ENCODE measurements at regions not wholly inside any gene's neighbourhood (a gene's known extent, or its start where the extent isn't known, plus 50 kb on each side); places are given as distances from the start of the nearest gene placed in this dataset.
A peak's percentile ranks its signal among the peaks of the same experiment; 100 is the strongest.
"Not testable (repeated sequence)": the region's sequence is repeated elsewhere in the genome, so short reads cannot be mapped to it uniquely, and the experiment has no call there.

DNA sequence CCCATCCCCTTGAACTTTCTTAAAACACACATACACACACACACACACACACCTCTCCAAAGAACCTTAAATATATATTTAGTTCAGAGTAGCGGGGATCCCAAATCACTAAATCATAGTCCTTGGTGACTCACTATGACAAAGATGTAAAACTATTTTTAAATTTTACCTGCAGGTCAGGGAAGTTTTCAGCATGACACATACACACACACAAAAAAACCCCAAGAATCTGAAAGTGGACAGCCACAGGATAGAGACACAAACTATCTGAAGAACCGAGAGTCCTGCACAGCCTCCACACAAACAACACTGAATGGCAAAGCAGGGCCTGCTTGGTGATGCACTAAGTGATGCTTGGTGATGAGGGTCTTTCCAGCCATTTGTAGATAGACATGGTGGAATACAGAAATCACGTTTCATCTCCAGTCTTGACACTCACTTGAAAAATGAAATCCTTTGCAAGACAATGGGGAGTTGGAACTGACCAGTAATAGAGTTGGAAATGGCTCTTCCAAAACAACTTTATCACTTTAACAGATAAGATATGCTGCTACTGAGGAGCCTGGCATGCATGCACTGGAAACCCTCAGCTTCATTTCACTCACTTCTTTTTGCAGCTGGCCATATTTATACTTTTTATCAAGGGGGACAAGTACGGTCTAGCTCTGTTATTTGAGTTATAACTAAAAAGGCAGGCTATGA lies 307.3 kb downstream of the RAPGEF2 start:
- no peak for DNase-seq

DNA sequence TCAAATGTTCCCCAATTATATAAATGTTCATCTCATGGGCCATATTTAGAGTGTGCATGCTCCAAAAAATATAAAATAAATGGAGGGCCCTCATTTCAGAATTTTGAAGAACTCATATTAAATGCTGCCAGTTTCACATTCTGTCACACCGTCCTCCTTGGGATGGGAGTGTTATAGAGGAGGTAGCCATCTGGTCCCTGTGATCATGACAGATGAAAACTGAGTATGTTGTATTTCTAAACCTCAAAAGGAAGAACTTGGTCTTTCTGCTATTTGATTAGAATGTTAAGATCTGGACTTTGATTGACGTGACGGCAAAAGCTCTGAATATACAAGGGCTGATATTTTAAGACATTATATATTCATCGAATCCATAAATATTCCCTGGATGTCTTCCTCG lies 308.0 kb downstream of the RAPGEF2 start:
- DNase-seq: no peak

DNA sequence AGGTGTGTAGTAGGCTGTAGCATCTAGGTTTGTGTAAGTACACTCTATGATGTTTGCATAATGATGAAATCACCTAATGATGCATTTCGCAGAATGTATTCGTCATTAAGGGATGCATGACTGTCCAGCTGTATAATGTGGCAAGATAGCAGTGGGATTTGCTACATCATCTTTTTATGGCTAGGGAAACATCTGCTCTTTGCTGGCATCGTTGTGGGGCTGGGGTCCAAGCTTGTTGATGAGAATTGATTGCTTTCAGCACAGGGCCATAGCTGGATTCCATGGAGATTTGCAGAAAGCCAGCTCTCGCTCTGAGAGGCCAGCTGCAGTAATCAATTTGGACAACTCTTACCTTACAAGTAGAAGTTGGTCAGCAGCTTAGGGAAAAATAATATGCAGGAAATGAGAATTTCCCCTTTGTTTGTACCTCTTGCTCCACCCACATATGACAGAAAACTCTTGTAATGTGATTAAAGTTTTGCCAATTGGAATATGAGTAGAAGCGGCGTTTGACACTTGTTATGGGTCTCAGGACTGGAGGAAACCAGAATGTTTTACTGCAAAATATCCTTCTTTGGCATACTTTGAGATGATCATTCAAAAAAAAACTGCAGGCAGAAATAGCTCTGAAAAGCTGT lies 310.5 kb downstream of the RAPGEF2 start:
- DNase-seq: no peak

DNA sequence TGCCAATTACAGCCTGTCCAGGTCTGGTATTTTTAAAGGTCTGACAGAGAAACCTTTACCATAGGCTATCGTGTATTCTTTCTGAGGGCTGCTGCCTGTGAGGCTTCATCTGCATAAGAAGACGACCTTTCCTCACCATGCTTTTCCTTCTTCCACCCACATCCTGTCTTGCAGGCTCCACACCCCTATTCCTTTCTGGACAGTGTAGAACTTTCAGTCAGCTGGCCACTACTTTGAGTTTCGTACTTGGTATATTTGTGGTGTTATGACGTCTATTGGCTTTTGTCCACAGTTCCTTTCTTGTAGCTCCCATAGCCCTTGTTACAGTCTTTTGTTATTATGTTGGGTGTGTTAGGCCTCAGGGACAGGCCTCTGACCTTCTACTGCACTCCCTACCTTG lies 311.4 kb downstream of the RAPGEF2 start:
- no peak for DNase-seq

DNA sequence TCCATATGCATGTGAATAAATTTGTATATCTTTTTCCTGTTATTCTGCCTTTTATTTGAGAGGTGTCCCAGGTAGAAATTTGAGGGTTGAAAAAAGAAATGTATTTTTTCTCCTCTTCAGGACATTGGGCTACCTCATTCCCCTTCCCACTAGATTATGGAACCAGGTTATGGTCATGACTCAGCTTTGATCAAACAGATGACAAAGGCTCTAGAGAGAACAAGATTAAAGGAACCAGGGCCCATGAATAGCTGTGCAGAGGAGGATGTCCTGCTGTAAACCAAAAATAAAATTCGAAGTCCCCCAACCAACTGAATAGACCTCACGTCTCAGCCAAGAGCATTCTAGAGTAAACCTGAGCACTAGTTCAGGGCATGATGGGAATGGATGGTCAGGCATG lies 313.2 kb downstream of the RAPGEF2 start:
- no peak for DNase-seq

DNA sequence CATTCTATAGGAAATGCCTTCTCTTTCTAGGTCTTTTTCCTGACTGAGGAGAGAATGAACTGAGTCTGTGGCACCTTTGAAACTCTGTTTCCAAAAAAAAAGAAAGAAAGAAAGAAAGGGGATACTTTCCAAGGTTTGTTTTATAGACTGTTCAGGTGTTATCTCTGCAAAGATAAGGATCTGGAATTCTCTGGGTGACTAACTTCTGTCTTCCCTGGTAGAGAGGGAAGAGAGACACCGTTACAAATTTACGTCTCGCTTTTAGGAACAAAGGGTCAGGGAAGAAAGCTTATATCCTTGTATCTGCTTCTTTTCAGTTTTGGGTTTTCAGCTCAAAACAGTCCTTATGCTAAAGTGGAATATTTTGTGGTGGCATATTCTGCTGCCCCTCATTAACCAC lies 314.1 kb downstream of the RAPGEF2 start:
- DNase-seq: no peak

DNA sequence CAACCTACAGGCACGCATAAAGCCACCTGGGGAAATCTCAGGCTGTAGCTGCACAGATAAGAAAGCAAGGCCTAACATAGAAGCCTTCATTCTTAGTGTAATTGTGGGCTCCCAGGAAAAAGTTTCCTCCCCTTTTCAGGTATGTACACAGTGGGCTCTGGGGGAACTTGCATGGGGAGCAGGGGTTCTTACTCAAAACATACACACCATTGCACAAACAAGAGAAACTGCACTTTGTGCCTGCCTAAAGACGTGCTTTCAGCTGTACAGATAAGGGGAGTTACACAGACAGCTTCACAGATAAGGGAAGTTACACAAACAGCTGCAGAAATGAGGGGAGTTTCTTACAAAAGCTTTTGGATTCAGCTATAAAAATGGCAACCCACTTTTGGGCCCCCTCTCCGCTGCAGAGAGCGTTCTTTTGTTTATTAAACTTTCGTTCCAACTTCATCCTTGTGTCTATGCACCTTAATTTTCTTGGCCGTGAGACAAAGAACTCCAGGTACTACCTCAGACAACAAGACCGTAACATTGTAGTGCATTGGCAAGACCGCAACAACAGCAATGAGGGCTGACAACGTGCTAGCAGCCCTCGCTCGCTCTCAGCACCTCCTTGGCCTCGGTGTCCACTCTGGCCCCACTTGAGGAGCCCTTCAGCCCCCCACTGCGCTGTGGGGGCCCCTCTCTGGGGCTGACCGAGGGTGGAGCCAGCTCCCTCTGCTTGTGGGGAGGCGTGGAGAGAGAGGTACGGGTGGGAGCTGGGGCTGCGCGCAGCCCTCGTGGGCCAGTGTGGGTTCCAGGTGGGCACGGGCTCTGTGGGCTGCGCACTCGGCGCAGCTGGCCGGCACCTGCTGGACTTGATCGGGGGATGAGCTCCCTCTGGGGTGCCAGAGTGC lies 317.5 kb downstream of the RAPGEF2 start:
- no peak for DNase-seq

DNA sequence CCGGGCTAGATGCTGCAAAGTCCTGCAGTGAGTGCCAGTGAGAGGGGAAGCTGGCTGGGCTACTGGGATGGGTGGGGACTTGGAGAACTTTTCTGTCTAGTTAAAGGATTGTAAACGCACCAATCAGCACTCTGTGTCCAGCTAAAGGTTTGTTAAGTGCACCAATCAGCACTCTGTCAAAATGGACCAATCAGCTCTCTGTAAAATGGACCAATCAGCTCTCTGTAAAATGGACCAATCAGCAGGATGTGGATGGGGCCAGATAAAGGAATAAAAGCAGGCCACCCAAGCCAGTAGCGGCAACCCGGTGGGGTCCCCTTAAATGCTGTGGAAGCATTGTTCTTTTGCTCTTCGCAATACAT lies 318.2 kb downstream of the RAPGEF2 start:
- not testable (repeated sequence) for DNase-seq

DNA sequence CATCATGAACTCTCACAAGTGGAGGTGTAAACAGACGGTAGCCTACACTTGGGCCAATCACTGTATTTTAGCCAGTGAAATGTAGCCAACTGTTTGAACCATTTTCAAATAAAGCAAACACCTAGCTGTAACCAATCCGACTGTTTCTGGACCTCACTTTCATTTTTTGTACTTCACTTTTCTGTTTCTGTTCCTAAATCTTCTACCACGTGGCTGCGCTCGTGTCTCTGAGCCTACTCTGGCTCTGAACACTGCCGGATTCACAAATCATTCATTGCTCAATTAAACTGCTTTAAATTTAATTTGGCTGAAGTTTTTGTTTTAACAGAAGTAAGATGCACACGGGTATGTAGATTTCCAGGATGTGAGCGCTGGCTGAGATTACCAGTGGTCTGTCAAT lies 319.1 kb downstream of the RAPGEF2 start:
- DNase-seq: no peak

DNA sequence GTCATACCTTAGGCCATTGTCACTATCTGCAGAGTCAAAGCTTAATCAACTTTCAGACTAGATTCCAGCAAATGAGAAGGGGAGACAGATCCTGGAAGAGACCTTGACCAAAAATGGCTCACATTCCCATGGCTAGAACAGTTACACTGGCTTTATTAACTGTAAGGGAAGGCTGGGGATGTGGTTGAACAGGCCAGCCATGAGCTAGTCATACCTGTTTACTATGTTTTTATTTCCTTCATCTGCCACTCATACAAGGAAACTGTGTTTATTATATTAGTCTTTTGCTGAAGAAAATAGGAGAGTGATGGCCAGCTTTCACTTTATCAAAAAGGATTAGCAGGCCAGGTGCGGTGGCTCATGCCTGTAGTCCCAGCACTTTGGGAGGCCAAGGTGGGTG lies 319.7 kb downstream of the RAPGEF2 start:
- DNase-seq: no peak

DNA sequence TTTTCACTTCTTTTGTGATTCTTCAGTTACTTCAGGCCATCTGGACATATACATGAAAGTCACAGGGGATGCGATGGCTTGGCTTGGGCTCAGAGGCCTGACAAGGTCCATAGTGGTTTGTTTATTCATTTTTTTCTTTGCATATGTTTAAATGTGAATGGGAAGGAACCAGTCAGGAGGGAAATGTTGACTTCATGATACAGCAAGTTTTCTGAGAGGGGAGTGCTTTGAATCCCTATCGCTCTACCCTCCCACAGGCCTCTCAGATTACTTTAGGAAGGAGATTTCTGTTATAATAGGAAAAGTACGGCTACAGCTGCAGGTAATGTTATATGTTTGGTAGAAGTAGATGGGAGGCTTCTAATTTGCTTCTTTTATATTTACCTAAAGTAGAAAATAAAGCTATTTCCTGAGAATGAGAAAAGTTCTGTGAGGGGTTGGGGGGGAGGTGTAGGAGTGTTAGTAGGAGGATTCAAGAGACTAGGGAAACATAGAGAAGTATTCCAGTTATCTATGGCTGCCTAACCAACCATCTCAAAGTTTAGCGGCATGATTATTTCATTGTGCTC lies 322.9 kb downstream of the RAPGEF2 start:
- no peak for DNase-seq

DNA sequence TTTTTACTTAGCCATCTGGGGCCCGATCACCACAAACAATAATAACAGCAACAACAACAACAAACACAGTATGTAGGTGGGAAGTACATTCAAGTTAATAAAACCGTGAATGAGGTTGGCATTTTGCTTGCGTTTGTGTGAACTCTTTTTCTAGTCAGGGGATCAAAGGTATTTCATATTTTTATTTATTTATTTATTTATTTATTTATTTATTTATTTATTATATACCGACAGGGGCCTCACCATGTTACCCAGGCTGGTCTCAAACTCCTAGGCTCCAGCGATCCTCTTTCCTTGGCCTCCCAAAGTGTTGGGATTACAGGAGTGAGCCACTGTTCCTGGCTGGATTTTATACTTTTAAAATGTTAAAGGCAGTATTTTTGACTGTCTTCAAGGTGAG lies 325.4 kb downstream of the RAPGEF2 start:
- DNase-seq: no peak

DNA sequence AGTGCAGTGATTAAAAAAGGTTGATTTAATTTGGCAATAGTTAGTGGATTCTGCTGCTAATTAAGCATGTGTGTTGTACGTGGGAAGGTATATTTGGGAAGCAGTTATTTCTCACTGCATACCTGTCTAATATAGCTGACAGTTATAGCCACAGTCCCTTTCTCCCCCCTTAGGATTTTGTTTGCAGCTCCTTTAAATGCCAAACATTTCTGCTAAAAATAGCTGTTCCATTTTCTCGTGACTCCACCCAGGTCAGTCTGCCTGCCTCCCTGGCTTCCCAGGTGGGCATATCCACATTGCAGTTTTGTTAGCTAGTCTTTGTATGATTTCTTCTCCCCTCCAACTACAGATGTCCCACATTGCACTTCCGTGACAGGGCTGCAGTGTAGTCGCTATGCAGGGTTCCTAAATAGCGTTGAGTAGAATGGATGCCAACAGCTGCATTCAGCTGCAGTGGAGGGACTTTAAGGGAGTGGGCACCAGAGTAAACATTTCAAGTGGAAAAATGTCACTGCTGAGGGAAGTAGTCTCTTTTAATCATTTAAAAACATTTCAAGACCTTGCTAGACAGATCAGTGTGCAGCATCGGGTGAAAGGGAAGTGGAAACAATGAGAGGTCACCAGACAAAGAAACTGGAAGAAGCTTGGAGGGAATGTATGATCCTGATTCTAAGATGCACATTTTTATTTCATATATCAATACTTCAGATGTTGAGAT lies 326.3 kb downstream of the RAPGEF2 start:
- no peak for DNase-seq

DNA sequence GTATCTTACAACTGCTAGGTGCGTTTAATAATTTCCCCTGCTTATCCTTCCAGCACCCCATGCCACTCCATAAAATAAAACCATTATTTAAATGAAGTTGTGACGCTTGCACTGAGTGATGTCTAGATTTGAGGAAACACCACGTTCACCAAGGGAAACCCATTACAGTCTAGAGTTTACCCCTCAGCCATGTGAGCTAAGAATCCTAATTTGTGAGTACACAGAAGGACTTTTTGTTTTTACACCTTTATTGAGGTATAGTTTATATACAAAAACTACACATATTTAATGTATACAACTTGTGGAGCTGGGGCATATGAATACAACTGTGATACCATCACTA lies 326.8 kb downstream of the RAPGEF2 start:
- DNase-seq: peak; percentile 9

DNA sequence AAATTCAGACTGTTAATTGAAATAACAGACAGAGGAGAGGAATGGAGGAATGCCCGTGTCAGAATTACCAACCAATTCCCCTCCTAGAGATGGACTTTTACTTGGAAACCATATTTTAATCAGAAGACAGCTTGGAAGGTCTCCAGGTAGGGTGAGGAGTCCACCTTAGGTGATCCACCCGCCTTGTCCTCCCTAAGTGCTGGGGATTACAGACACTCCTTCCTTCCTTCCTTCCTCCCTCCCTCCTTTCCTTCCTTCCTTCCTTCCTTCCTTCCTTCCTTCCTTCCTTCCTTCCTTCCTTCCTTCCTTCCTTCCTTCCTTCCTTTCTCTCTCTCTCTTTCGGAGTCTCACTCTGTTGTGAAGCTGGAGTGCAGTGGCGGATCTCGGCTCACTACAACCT lies 328.0 kb downstream of the RAPGEF2 start:
- no peak for DNase-seq

DNA sequence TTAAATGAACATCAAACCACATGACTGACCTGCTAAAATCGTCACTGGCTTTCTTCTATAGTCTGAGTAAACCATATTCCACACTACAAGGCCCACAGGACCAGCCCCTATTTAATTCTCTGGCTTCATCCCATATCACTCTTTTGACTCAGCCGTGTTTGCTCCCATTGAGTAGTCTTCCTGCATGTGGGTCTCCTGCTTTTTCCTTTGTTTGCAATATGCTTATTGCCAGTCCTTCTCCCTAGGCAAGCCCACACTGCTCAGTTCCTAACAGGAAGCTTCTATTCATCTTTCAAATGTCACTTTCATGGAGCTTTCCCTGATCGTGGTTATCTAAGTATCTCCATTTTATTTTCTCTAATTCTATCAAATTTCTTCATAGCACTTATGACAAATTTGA lies 329.6 kb downstream of the RAPGEF2 start:
- DNase-seq: no peak

DNA sequence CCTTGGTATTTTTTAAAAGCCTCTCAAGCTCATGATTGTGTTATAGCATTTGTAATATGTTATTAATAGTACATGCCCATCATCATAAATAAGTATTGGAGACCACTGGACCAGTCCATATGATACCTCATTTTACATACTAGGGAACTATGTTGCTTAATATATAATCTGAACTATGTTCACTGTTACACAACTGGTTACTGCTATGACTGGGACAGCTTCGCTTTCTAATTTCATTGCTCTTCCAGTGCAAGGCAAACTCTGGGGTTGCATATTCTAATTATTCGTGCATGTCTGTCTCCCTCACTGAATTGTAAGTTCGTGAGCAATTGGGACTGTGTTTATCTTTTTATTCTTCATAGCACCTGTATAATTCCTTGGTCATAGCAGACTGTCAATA lies 330.5 kb downstream of the RAPGEF2 start:
- no peak for DNase-seq

DNA sequence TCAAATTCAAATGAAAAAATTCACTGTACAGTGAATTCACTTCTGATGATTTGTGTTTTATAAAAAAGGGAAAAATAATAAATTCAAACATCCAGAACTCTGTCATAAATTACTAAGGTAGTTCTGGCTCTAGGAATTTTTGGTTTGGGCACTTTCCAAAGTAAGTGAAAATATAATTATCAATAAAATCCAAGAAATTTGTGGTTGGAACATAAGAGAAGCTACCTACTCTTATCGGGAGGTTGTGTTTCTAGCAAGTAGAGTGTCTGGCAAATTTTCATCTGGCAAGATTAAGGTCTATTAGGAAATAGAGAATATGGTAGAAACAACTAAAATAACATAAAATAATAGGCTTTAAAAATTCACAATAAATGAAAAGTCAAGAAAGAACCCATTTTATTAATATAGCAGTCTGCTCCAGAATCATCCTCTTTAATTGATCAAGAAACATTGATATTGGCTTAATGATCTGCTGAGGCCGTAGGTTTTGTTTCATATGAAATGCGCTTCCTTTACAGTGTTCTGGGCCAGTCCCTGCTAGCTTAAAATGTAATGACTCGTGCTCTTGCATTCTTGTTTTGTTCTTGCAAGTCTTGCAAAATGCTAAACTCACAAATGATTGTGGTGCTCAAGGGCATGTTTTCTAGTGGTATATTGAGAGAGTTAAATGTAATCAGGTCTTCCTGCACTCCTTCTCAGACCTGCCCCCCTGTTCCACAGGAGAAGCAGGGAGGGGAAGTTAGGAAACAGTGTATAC lies 331.4 kb downstream of the RAPGEF2 start:
- DNase-seq: no peak

DNA sequence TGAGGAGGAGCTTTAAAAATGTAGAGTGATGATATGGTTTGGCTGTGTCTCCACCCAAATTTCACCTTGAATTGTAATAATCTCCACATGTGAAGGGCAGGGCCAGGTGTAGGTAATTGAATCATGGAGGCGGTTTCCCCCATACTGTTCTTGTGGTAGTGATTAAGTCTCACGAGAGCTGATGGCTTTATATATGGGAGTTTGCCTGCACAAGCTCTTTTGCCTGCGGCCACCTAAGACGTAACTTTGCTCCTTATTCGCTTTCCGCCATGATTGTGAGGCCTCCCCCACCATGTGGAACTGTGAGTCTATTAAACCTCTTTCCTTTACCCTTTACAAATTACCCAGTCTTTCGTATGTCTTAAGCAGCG lies 332.0 kb downstream of the RAPGEF2 start:
- DNase-seq: no peak

DNA sequence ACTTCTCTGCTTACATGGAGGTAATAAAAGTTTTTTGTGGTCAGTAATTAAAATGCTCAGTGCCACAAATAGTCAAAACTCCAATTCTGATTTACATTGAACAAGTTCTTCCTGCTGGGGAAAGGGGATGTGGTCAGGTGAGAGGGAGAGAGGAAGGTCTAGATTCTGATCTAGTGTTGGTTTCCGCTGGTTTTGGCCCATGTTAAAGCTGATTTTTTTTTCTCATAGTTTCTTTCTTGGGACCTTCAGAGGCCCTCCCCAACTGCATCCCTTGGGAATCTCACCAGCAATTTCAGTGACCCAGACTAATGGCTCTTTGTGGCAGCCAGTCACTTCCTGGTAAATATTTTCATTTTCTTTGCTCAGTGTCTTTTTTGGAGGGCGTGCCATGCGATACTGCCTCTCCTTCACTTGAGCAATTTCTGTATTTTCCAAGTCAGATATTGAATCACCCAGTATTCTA lies 332.7 kb downstream of the RAPGEF2 start:
- peak; percentile 14 for DNase-seq

DNA sequence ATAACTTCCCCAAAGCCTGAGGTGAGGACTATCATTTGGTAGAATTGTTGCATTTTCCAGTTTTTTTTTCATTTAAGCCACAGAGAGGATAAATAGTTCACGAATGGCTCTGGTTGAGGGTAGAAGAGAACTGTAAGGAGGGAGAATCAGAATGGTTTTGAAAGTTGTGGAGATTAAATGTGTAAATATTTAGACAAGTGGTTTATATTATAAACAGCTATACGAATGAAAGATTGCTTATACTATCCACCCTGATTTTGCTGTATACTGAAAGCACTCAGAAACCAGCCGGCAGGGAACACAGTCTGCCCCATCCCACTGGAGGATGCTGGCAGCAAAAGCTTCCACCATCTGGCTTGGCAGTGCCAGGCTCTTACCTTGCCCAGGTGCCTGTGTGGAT lies 341.1 kb downstream of the RAPGEF2 start:
- no peak for DNase-seq

DNA sequence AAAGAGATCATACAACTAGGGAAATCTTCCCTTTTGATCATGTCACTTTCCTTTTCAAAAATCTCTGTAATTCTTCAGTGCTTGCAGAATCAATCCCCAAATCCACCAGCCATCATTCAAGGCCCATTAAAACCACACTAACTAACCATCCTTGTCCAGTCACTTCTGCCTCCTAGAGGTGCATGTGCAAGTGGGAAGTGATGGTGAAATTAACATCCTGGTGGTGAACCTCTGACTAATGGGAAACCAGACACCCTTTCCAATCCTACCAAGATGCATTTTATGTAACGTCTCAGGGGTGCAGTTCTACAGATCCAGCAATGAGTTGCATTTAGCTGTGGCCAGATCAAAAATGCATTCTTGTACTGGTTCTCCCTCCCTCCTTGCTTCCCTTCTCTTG lies 341.8 kb downstream of the RAPGEF2 start:
- DNase-seq: no peak
